ENCODE measurements at regions not wholly inside any gene's neighbourhood (a gene's known extent, or its start where the extent isn't known, plus 50 kb on each side); places are given as distances from the start of the nearest gene placed in this dataset.

GRCh38 chr15:93830221-93831080, 400.9 kb upstream of the MCTP2 start:
- intact Hi-C loops (cut with micrococcal nuclease) = no loop called here

GRCh38 chr15:93829115-93829870, 402.1 kb upstream of the MCTP2 start:
- intact Hi-C loops (cut with micrococcal nuclease) = no loop called here

- intact Hi-C loops (cut with micrococcal nuclease) = no loop called here
Measured at GRCh38 chr15:93826790-93827189, 404.6 kb upstream of the MCTP2 start.

- intact Hi-C loops (cut with micrococcal nuclease) = no loop called here
Measured at GRCh38 chr15:93826293-93826692, 405.1 kb upstream of the MCTP2 start.

GRCh38 chr15:93825682-93826081, 405.7 kb upstream of the MCTP2 start:
- intact Hi-C loops (cut with micrococcal nuclease) = no loop called here

GRCh38 chr15:93823971-93824913, 407.1 kb upstream of the MCTP2 start:
- intact Hi-C loops (cut with micrococcal nuclease) = no loop called here

GRCh38 chr15:93820566-93820965, 410.8 kb upstream of the MCTP2 start:
- intact Hi-C loops (cut with micrococcal nuclease) = no loop called here

GRCh38 chr15:93819826-93820225, 411.5 kb upstream of the MCTP2 start:
- intact Hi-C loops (cut with micrococcal nuclease) = loop anchor here (10.0 kb wide), 1 partner anchor 55 kb away; no protein-coding TSS in a partner anchor

- intact Hi-C loops (cut with micrococcal nuclease) = loop anchor here (10.0 kb wide), 1 partner anchor 52 kb away; no protein-coding TSS in a partner anchor
Measured at GRCh38 chr15:93816815-93817214, 414.5 kb upstream of the MCTP2 start.

- intact Hi-C loops (cut with micrococcal nuclease) = loop anchor here (10.0 kb wide), 1 partner anchor 47 kb away; no protein-coding TSS in a partner anchor
Measured at GRCh38 chr15:93811305-93811704, 420.1 kb upstream of the MCTP2 start.

- intact Hi-C loops (cut with micrococcal nuclease) = no loop called here
Measured at GRCh38 chr15:93809516-93809915, 421.8 kb upstream of the MCTP2 start.

GRCh38 chr15:93803421-93804152, 427.8 kb upstream of the MCTP2 start:
- intact Hi-C loops (cut with micrococcal nuclease) = no loop called here

- intact Hi-C loops (cut with micrococcal nuclease) = no loop called here
Measured at GRCh38 chr15:93801206-93801605, 430.2 kb upstream of the MCTP2 start.

- intact Hi-C loops (cut with micrococcal nuclease) = no loop called here
Measured at GRCh38 chr15:93800805-93801204, 430.6 kb upstream of the MCTP2 start.

GRCh38 chr15:93789441-93789840, 441.9 kb upstream of the MCTP2 start:
- intact Hi-C loops (cut with micrococcal nuclease) = no loop called here

- intact Hi-C loops (cut with micrococcal nuclease) = no loop called here
Measured at GRCh38 chr15:93780073-93780472, 451.3 kb upstream of the MCTP2 start.

- intact Hi-C loops (cut with micrococcal nuclease) = no loop called here
Measured at GRCh38 chr15:93779341-93779740, 452.0 kb upstream of the MCTP2 start.

- intact Hi-C loops (cut with micrococcal nuclease) = no loop called here
Measured at GRCh38 chr15:93771196-93772030, 459.9 kb upstream of the MCTP2 start.

GRCh38 chr15:93770788-93771187, 460.6 kb upstream of the MCTP2 start:
- intact Hi-C loops (cut with micrococcal nuclease) = no loop called here

- intact Hi-C loops (cut with micrococcal nuclease) = loop anchor here (10.0 kb wide), 1 partner anchor 53 kb away; no protein-coding TSS in a partner anchor
Measured at GRCh38 chr15:93762036-93762435, 469.3 kb upstream of the MCTP2 start.

Measured in T-helper 2 cell treated with Interferon-gamma antibody and Interleukin-4, amounts not matched to agents 100 ng/mL and 5 ng/mL, for 36 hours (primary cell).